HG02885 (cell line): ENCODE measurements at regions not wholly inside any gene's neighbourhood (a gene's known extent, or its start where the extent isn't known, plus 50 kb on each side); places are given as distances from the start of the nearest gene placed in this dataset.
"Not testable (repeated sequence)": the region's sequence is repeated elsewhere in the genome, so short reads cannot be mapped to it uniquely, and the experiment has no call there.

ENCODE experiments used
- ATAC-seq: cut with Tn5 transposase; IDR thresholded peaks from one replicate; pipeline ENCODE4 v1.9.1; 2021; ENCODE audit warnings: mild to moderate bottlenecking; ENCODE audit not compliant: unreplicated experiment, poor library complexity

DNA sequence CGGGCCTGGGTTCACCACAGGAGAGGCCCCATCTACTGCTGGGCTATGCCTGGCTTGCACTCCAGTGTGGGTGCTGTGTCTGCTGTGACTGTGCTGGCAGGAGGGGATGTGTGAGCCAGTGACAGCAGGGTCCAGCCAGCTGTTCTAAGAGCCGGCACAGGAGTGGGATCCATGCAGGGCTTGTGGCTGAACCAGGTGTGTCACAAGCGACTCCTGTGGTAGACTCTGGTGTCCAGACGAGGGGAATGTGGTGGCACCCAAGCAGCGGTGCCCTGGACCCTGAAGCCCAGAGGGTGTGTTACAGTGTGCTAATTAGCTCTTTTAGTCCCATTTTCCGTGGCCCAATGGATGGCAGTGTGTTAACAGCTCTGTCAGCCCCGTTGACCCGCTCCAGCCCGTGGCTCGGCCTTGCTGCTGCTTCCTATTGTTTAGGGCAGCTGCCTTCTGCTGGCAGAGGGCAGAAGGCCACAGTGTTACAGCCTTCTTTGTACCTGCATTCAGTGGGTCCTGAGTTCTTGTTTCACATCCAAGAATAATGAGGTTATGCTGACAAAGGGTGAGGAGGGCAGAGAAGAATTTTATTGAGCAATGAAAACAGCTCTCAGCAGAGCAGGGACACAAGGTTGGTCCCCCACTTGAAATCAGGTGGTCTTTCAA, 78.5 kb upstream of the RNU6-1 start:
- ATAC-seq = no peak

DNA sequence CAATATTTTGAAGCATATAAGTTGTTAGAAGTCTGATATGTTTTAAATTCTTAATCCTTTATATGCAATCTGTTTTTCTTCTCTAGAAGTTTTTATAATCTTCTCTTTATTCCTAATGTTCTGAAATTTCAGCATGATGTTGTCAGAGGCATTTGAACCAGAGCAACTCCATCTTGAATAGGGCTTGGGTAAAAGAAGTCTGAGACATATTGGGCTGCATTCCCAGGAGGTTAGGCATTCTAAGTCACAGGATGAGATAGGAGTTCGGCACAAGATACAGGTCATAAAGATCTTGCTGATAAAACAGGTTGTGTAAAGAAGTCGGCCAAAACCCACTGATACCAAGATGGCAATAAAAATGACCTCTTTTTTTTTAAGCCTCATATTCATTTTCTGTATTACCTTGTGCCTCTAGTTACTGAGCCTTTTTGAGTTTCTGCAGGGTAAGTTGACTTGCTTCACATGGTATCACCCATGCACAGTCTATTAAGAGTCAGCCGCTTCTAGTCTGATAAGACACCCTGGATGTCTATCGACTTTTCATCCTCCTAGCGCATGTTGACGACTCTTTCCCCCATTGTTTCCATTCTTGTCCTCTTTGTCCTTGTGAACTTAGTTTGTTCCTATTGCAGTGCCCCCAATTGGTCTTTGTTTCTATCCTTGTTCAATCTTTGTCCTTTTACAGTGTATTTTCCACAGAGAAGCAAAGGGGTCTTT, 80.8 kb upstream of the RNU6-1 start:
- no peak for ATAC-seq

DNA sequence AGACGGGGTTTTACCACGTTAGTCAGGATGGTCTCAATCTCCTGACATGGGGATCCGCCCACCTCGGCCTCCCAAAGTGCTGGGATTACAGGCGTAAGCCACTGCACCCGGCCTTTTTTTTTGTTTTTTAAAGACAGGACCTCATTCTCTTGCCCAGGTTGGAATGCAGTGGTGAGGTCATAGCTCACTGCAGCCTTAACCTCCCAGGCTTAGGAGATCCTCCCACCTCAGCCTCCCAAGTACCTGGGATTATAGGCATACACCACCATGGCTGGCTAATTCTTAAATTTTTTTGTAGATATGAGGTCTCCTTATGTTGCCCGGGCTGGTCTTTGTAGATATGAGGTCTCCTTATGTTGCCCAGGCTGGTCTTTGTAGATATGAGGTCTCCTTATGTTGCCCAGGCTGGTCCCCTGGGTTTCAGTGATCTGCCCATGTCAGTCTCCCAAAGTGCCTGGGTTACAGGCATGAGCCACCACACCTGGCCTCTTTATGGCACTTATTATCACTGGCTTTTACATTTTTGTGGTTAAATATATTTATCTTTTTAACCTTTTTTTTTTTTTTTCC, 82.3 kb upstream of the RNU6-1 start:
- ATAC-seq = no peak

DNA sequence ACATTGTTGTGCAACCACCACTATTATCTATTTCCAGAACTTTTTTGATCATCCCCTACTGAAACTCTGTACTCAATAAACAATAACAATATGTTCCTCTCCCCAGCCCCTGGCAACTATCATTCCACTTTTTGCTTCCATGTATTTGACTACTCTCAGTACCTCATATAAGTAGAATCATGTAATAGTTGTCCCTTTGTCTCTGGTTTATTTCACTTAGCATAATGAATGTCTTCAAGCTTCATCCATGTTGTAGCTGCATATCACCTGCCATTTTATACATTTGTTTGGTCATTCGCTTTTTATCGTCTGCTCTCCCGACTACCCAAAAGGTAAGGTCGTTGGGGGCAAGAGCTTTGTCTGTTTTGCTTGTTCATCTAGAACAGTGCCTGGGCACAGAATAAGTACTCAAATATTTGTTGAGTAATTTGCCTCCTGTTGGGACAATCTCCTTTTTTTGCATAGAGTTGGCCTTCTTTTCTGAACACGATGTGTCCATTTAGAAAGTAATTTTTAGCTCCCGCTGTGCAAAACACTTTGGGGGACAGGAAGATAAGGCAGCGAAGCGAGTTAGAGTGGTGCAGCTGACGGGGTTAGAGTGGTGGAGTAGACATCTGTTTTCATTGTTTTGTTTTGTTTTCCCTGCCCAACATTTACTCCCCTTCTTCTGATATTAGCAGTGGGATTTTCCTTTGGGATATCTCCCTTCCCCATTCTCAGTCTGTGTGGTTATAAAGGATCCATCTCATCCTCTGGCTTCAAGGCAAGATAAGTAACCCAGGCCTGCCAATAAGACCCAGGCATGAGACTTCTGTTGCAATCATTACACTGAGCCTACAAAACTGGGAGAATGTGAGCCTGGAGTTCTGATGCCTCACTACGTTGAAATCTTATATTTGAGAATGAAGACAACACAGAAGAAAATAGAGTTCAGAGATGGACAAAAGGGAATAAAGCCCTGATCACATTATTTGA, 83.4 kb upstream of the RNU6-1 start:
- ATAC-seq = no peak

DNA sequence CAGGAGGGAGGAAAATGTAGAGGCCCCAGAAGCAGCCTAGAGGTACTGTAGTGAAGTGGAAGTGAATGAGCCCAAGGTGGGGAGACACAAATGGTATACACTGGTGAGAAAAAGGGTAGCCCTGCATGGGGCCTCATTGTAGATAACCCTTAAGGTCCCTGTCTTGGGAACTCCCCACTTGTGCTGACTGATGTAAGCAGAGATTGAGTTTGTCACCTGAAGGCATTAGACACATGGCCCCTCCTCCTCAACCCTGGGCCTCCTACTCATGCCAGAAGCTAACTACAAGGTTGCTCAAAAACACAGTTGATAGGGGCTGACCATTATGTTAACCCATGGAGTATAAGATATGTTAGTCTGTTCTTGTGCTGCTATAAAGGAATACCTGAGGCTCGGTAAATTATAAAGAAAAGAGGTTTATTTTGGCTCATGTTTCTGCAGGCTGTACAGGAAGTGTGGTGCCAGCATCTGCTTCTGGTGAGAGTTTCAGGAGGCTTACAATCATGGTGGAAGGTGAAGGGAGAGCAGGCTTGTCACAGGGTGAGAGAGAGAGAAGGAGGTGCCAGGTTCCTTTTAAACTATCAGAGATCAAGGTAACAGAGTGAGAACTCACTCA, 84.6 kb upstream of the RNU6-1 start:
- ATAC-seq = no peak

DNA sequence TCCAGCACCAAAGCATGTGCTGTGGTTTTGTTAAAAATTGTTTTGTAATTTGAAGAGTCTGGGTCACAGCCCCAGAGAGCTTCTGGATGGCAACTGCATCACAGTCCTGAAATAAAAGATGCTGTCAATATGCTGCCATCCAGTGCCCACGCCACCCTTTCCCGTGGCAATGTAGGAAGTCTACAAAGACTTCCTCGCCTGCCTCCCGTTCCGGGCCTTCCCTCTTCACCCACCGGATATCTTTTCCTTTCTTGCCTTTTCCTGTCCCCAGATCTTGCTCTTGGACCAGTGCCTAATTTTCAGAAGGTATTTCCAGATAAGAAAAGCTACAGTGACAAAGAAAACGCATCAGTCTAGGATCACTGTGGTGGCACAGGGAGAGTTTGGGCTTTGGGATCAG, 85.3 kb upstream of the RNU6-1 start:
- ATAC-seq = no peak

DNA sequence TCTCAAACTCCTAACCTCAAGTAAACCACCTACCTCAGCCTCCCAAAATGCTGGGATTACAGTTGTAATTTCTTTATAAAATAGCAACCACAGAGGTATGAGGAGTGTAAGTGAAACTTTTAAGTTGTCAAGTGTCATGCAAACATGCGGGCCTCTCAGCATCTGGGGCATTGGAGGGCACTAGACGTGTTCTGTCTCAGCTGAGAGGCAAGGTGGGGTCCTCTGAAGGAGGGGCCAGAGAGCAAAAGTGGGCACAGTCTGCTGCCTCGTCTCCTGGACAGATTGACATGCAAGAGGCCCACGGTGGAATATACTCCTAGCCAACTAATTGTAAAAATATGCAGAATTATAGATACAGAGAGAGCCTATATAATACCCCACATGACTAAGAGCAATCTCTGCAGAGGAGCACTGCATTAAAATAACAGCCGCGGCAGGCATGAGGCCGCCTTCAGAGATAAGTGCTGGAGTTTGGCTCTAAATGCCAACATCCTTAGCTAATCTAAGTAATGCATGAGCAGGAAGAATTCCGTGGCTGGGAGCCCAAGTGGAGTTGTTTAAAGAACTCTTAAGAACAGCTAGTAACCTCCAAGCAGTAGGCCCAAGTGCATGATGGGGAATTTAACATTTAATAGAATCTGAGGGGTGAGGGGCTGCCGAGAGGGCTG, 87.8 kb upstream of the RNU6-1 start:
- ATAC-seq = no peak

DNA sequence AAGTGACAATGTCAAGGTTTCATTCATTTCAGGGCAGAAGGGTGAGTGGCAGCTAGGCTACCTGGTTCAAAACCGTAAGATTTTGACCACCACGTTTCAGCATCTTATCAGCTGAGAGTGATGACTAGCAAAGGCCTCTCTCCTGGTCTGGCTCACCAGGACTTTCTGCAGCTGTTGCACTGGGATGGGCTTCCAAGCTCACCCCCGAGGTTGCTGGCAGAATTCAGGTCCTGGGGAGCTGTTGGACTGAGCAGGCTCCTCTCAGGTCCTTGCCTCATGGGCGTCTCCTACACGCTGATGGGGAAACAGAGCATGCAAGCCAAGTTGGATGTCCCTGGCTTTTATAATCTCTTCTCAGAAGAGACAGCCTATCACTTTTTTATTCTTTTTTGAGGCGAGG, 88.8 kb upstream of the RNU6-1 start:
- ATAC-seq = no peak

DNA sequence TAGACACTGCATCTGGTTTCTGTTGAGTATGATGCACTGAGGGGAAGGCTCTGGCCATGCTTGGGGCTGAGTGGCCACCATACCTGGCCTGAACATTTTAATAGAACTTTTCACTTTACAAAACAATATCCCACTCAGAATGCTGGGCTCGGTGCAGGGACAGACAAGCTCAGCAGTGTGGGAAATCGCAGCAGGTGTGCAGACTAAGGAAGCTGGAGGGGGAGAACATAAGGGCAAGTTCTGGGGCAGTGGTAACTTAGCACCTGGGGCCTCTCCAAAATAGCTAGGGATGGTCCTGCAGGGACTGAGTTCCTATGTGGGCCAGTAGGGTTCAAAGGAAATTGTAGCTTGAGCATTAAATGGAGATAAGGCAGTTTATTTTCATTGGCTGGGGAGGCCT, 90.9 kb upstream of the RNU6-1 start:
- ATAC-seq = no peak

DNA sequence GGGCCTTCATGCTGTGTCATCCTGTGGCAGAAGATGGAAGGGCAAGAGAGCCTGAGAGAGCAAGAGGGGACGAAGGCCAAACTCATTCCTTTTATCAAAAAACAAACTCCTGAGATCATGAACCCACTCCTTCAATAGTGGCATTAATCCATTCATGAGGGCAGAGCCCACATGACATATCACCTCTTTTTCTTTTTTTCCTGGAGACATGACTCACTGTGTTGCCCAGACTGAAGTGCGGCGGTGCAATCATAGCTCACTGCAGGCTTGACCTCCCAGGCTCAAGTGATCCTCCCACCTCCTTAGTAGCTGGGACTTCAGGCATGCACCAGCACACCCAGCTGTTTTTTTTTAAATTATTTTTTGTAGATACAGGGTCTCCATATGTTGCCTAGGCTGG, 92.0 kb upstream of the RNU6-1 start:
- no peak for ATAC-seq

DNA sequence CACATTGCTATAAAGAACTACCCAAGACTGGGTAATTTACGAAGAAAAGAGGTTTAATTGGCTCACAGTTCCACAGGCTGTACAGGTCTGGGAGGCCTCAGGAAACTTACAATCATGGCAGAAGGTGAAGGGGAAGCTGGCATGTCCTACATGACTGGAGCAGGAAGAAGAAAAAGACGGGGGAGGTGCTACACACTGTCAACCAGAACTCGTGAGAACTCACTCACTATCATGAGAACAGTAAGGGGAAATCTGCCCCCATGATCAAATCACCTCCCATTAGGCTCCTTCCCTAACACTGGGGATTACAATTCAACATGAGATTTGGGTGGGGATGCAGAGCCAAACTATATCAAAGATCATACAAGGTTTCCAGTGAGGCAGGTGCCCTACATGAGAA, 94.3 kb upstream of the RNU6-1 start:
- not testable (repeated sequence) for ATAC-seq

DNA sequence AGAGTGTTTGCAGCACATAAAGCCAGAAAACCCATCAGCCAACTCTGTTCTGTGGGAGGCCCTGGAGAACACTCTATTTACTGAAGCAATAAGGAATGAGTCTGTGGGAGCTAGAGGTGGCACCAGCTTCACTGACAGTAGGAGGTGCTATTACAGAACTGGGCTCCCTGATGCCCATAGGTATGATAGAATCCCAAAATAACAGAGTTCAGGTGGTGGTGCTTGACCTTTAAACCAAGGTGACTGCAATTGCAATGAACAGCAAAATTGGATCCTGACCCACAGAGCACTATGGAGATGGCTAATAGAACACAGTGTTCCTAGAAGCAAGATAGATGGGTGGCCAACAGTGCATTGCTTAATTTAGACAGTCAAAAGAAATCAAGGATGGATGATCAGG, 95.4 kb upstream of the RNU6-1 start:
- no peak for ATAC-seq

DNA sequence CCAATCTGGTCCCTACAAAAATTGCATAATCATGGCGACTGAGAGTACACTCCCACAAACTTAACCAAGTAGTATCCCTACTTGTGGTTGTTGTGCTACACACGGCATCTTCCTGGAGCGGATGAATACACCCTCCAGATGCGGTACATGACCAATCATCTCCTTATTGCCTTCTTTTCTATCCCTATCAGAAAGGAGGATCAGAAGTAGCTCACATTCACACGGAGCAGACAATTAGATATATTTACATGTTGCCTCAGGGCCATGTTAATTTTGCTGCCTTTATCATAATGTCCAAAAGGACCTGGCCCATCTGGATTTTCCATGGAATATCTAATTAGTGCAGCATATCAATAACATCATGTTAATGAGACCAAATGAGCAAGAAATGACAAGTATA, 96.4 kb upstream of the RNU6-1 start:
- ATAC-seq = no peak

DNA sequence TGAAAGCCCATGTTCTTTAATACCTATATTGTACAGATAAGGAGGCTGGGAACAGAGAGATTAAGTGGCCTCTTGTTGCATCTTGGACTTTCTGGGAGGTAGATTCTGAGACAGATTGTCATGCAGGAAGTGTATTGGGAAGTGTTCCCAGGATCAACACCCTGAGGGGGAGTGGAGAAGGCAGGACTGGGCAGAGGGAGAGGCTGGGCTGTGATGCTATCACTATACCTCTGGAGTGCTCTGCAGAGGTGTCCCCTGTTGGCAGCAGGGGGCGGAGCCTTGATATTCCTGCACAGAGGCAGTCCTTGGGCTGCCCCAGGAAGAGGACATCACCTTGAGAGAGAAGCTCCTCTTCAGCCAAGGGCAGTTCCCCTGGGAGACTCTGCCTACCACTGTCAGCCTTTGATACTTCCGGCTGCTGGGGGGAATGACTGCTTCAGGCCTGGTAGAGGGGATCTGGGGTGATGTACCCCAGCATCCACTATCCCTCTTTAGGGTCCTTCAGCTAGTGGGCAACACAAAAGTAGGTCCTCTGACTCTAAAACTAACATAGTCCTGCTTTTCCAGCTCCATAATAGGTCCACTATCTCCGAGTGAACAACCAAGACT, 97.4 kb upstream of the RNU6-1 start:
- ATAC-seq = peak; percentile 13

DNA sequence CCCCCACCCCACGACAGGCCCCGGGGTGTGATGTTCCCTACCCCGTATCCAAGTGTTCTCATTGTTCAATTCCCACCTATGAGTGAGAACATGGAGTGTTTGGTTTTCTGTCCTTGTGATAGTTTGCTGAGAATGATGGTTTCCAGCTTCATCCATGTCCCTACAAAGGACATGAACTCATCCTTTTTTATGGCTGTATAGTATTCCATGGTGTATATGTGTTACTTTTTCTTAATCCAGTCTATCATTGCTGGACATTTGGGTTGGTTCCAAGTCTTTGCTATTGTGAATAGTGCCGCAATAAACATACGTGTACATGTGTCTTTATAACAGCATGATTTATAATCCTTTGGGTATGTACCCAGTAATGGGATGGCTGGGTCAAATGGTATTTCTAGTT, 99.3 kb upstream of the RNU6-1 start:
- ATAC-seq = not testable (repeated sequence)

DNA sequence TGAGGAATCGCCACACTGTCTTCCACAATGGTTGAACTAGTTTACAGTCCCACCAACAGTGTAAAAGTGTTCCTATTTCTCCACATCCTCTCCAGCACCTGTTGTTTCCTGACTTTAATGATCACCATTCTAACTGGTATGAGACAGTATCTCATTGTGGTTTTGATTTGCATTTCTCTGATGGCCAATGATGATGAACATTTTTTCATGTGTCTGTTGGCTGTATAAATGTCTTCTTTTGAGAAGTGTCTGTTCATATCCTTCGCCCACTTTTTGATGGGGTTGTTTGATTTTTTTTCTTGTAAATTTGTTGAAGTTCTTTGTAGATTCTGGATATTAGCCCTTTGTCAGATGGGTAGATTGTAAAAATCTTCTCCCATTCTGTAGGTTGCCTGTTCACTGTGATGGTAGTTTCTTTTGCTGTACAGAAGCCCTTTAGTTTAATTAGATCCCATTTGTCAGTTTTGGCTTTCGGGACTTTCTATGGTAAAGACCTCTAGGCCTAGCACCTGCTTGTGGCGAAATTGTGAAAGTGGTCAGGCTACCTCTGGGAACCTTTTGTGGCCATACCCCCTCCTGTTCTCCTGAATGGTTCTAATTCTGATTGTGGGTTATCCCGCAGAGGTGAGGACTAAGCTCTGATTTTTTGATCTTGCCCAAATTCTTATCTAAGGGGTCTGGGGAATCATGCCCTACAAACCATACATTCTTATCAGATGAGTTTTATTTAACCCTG, 99.9 kb upstream of the RNU6-1 start:
- not testable (repeated sequence) for ATAC-seq

DNA sequence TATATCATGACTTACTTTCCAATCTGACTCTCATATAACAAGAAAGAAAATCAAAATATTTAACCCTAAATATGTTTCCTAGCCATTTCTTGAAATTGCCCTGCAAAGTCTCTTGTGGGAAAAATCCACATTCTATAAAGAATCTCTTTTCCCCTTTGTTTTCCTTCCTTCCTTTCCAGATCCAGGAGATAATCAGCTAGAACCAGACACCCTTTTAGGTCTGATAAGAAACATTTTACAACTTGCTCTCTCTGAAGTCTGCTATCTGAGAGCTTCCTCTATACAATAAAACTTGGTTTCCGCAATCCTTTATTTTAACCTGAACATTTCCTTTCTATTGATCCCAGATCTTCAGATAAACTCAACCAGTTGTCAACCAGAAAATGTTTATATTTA, 100.5 kb upstream of the RNU6-1 start:
- no peak for ATAC-seq

DNA sequence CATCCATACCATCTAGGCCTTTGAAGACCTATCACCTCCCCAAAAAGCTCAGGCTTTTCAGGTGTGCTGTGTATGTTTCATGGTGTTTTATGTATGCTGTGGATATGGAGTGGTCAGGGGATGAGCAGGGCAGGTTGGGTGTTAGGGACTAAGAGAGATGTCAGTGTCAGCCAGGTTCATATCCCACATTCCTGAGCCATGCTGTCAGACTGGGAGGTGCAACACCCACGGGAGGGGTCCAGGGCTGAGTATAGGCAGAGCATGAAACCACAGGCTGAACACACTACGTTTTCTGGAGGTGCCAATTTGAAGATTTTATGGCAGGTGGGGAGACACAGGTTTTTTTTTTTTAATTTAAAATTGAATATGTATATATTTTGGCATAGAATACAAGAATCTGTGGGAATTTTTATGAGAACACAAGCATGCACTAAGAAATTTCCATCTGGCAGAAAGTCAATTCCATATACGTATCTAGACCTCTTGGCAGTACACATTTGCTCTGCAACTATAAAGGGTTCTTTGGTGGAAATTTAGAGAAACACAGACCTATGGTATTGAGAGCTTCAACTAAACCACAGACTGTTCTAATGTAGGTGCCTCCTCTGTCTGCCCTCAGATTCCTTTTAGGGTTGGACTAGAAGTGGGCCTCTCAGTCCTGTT, 101.9 kb upstream of the RNU6-1 start:
- no peak for ATAC-seq
